ENCODE measurements at regions not wholly inside any gene's neighbourhood (a gene's known extent, or its start where the extent isn't known, plus 50 kb on each side); places are given as distances from the start of the nearest gene placed in this dataset.

- 19% methylated on average over 2 of the region's 2 CpGs for WGBS (ENCODE audit: missing lambda C conversion rate)
- TF ChIP-seq, protein P1, sequence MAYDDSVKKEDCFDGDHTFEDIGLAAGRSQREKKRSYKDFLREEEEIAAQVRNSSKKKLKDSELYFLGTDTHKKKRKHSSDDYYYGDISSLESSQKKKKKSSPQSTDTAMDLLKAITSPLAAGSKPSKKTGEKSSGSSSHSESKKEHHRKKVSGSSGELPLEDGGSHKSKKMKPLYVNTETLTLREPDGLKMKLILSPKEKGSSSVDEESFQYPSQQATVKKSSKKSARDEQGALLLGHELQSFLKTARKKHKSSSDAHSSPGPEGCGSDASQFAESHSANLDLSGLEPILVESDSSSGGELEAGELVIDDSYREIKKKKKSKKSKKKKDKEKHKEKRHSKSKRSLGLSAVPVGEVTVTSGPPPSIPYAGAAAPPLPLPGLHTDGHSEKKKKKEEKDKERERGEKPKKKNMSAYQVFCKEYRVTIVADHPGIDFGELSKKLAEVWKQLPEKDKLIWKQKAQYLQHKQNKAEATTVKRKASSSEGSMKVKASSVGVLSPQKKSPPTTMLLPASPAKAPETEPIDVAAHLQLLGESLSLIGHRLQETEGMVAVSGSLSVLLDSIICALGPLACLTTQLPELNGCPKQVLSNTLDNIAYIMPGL (CRISPR knock-in tag; IDR thresholded peaks at IDR 0.05; ENCODE audit: borderline replicate concordance): no peak
- TF ChIP-seq, protein P2, sequence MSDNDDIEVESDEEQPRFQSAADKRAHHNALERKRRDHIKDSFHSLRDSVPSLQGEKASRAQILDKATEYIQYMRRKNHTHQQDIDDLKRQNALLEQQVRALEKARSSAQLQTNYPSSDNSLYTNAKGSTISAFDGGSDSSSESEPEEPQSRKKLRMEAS (IDR thresholded peaks at IDR 0.05): no peak
- TF ChIP-seq FOSB (CRISPR knock-in tag; IDR thresholded peaks at IDR 0.05): no peak
- no peak for TF ChIP-seq HES2 (IDR thresholded peaks at IDR 0.05)
- TF ChIP-seq, protein P3, sequence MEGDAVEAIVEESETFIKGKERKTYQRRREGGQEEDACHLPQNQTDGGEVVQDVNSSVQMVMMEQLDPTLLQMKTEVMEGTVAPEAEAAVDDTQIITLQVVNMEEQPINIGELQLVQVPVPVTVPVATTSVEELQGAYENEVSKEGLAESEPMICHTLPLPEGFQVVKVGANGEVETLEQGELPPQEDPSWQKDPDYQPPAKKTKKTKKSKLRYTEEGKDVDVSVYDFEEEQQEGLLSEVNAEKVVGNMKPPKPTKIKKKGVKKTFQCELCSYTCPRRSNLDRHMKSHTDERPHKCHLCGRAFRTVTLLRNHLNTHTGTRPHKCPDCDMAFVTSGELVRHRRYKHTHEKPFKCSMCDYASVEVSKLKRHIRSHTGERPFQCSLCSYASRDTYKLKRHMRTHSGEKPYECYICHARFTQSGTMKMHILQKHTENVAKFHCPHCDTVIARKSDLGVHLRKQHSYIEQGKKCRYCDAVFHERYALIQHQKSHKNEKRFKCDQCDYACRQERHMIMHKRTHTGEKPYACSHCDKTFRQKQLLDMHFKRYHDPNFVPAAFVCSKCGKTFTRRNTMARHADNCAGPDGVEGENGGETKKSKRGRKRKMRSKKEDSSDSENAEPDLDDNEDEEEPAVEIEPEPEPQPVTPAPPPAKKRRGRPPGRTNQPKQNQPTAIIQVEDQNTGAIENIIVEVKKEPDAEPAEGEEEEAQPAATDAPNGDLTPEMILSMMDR (IDR thresholded peaks at IDR 0.05): no peak
- H3K4me3 ChIP-seq: no peak overlapping the region
- H3K4me1 ChIP-seq: no peaks in the 10 kb centered on the region
- FAIRE-seq (no peak), DNase-seq (ENCODE audit: low read depth in 1 of 2, low spot score in 1 of 2) (no peak), ATAC-seq (no peak)
- ChIA-PET CTCF (interaction anchor here (0.8 to 2.0 kb wide), 3 partner anchors 8 to 29 kb away, joined by 3 to 6 read pairs (median 3); no protein-coding TSS in a partner anchor), POLR2A (no interaction called here)
- H3K4me2 ChIP-seq: no peak overlapping the region
- peaks cover 15% of the 10 kb centered on the region for H3K9me3 ChIP-seq
- H3K27ac ChIP-seq: no peak overlapping the region
These were observed 311.5 kb upstream of the ID2 start for GRCh38 chr2:8370258-8370802.

DNA sequence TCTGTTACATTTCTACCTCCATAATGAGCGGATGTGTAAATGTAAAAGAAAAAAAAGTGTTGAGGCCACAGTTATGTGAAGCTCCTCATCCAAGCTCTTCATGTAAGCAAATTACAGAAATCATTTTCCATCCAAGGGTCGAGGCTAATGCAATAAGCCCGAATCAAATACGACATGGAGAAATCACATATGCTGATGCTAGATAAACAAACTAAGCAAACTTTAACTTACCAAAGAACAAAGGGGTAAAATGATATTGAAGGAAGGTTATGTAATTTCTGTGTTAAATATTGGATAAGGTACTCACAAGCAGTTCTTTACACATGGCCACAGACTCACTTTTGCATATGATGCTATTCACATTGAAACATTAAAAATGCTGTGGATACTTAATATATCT, 310.2 kb upstream of the ID2 start:
- ATAC-seq (no peak), FAIRE-seq (no peak), DNase-seq (ENCODE audit: low read depth in 1 of 2, low spot score in 1 of 2) (no peak)
- ChIA-PET CTCF (no interaction called here), POLR2A (no interaction called here)
- Histone ChIP-seq H3K27ac (no peak overlapping the region), H3K4me1 (no peaks in the 10 kb centered on the region), H3K9me3 (peaks cover 15% of the 10 kb centered on the region), H3K4me2 (no peak overlapping the region), H3K4me3 (no peak overlapping the region)
- no peak for TF ChIP-seq RFX5 (IDR thresholded peaks at IDR 0.05)
- TF ChIP-seq ESRRA (IDR thresholded peaks at IDR 0.05; ENCODE audit: borderline replicate concordance, low read length): no peak
- WGBS (ENCODE audit: missing lambda C conversion rate): 30% methylated on average over 4 of the region's 4 CpGs

DNA sequence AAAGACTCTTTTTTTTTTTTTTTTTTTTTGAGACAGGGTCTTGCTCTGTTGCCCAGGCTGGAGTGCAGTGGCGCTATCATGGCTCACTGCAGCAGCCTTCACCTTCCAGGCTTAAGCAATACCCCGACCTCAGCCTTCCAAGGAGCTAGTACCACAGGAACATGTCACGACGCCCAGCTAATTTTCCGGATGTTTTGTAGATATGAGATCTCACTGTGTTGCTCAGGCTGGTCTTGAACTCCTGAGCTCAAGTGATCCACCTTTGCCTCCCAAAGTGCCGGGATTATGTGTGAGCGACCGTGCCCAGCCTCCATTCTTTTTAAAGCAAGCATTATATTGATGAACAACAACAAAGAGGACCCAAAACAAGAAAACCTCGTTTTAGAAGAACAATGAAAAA, 307.1 kb upstream of the ID2 start:
- POLR2A ChIA-PET: no interaction called here
- Histone ChIP-seq H3K4me3 (no peak overlapping the region), H3K9me3 (peaks cover 15% of the 10 kb centered on the region), H3K4me1 (no peaks in the 10 kb centered on the region), H3K4me2 (no peak overlapping the region), H3K27ac (no peak overlapping the region)
- CTCF ChIA-PET: no interaction called here
- 49% methylated on average over 9 of the region's 9 CpGs for WGBS (ENCODE audit: missing lambda C conversion rate)
- no peak for ATAC-seq
- TF ChIP-seq POLR2A (IDR thresholded peaks at IDR 0.05; ENCODE audit: low read length) (no peak), FOXS1 (CRISPR knock-in tag; IDR thresholded peaks at IDR 0.05) (no peak), CEBPB (IDR thresholded peaks at IDR 0.05) (no peak), CHD2 (IDR thresholded peaks at IDR 0.05; ENCODE audit: low read length, partially characterized antibody) (no peak), BCL3 (IDR thresholded peaks at IDR 0.05) (no peak), SREBF2 (IDR thresholded peaks at IDR 0.05) (no peak), RAD21 (conservative IDR thresholded peaks at IDR 0.05 in 1 of 2, IDR thresholded peaks at IDR 0.05 in 1 of 2) (no peak), JUN (IDR thresholded peaks at IDR 0.05) (no peak), MYC (IDR thresholded peaks at IDR 0.05; ENCODE audit: borderline replicate concordance, low read length) (no peak), EHMT2 (IDR thresholded peaks at IDR 0.05; ENCODE audit: low read depth) (no peak)
- FAIRE-seq: no peak
- DNase-seq (ENCODE audit: low read depth in 1 of 2, low spot score in 1 of 2): no peak
